ENCODE measurements at regions not wholly inside any gene's neighbourhood (a gene's known extent, or its start where the extent isn't known, plus 50 kb on each side); places are given as distances from the start of the nearest gene placed in this dataset.

GRCh38 chr5:54619731-54620130 is 102.2 kb downstream of the SNX18 start:
- no peak for DNase-seq (ENCODE audit: low read depth in 1 of 2, low spot score in 1 of 2)

- DNase-seq (ENCODE audit: low read depth in 1 of 2, low spot score in 1 of 2): no peak
These were observed 99.1 kb downstream of the SNX18 start for GRCh38 chr5:54616518-54617220.

GRCh38 chr5:54616031-54616430 is 98.5 kb downstream of the SNX18 start:
- DNase-seq (ENCODE audit: low read depth in 1 of 2, low spot score in 1 of 2): no peak

GRCh38 chr5:54615381-54615780 is 97.8 kb downstream of the SNX18 start:
- DNase-seq (ENCODE audit: low read depth in 1 of 2, low spot score in 1 of 2): no peak

- no peak for DNase-seq (ENCODE audit: low read depth in 1 of 2, low spot score in 1 of 2)
These were observed 95.2 kb downstream of the SNX18 start for GRCh38 chr5:54612711-54613110.

- no peak for DNase-seq (ENCODE audit: low read depth in 1 of 2, low spot score in 1 of 2)
These were observed 93.9 kb downstream of the SNX18 start for GRCh38 chr5:54611290-54611951.

- no peak for DNase-seq (ENCODE audit: low read depth in 1 of 2, low spot score in 1 of 2)
These were observed 92.8 kb downstream of the SNX18 start for GRCh38 chr5:54610197-54610944.

- DNase-seq (ENCODE audit: low read depth in 1 of 2, low spot score in 1 of 2): no peak
These were observed 91.0 kb downstream of the SNX18 start for GRCh38 chr5:54608423-54609085.

GRCh38 chr5:54607006-54607405 is 89.4 kb downstream of the SNX18 start:
- no peak for DNase-seq (ENCODE audit: low read depth in 1 of 2, low spot score in 1 of 2)

GRCh38 chr5:54603372-54603771 is 85.8 kb downstream of the SNX18 start:
- no peak for DNase-seq (ENCODE audit: low read depth in 1 of 2, low spot score in 1 of 2)

- DNase-seq (ENCODE audit: low read depth in 1 of 2, low spot score in 1 of 2): no peak
These were observed 84.9 kb downstream of the SNX18 start for GRCh38 chr5:54602475-54602874.

- DNase-seq (ENCODE audit: low read depth in 1 of 2, low spot score in 1 of 2): no peak
These were observed 84.1 kb downstream of the SNX18 start for GRCh38 chr5:54601411-54602230.
